Activated B cell treated with CpG ODN at 0.5 μM for 24 hours (primary cell): ENCODE measurements at regions not wholly inside any gene's neighbourhood (a gene's known extent, or its start where the extent isn't known, plus 50 kb on each side); places are given as distances from the start of the nearest gene placed in this dataset.

ENCODE experiments used
- ATAC-seq: fragments of 200-7000 bp; cut with Tn5 transposase; one replicate; pipeline ENCODE4 v1.10.0; 2021; ENCODE audit warnings: low read depth, mild to moderate bottlenecking, moderate library complexity
- CTCF ChIA-PET: fragments of 350-600 bp; sonication (Branson Sonifier 250); formaldehyde crosslinking; loops from one replicate; lab custom pipeline; 2021; ENCODE audit warnings: antibody characterized with exemption; lab: Charles Lee
- POLR2A ChIA-PET: fragments of 350-600 bp; sonication (Branson Sonifier 250); formaldehyde crosslinking; loops from one replicate; lab custom pipeline; 2021; ENCODE audit warnings: antibody characterized with exemption; lab: Charles Lee
- DNase-seq: peaks from one replicate; pipeline ENCODE4 v3.0.0; 2022
- H3K27ac Mint-ChIP-seq: one replicate; pipeline ENCODE4 v1.8.0; 2020; ENCODE audit warnings: mixed read lengths
- H3K27me3 Mint-ChIP-seq: one replicate; pipeline ENCODE4 v1.8.0; 2021; ENCODE audit warnings: mixed read lengths
- H3K36me3 Mint-ChIP-seq: one replicate; pipeline ENCODE4 v1.8.0; 2021; ENCODE audit warnings: low read depth, mixed read lengths
- H3K4me1 Mint-ChIP-seq: one replicate; pipeline ENCODE4 v1.8.0; 2021; ENCODE audit warnings: mixed read lengths
- H3K4me3 Mint-ChIP-seq: one replicate; pipeline ENCODE4 v1.8.0; 2020; ENCODE audit warnings: mild to moderate bottlenecking, mixed read lengths
- H3K9me3 Mint-ChIP-seq: one replicate; pipeline ENCODE4 v1.8.0; 2020; ENCODE audit warnings: mixed read lengths
- CTCF ChIP-seq: fragments of 200-600 bp; IDR thresholded peaks from one replicate; pipeline ENCODE4 v1.8.0; 2022; ENCODE audit warnings: antibody characterized with exemption, mild to moderate bottlenecking
- intact Hi-C: fragments of 100-400 bp; cut with micrococcal nuclease; formaldehyde crosslinking; loops from one replicate; pipeline ENCODE4 v1.15.1; 2024

GRCh38 chr13:107834281-107834680 is 381.1 kb downstream of the LIG4 start:
- Mint-ChIP-seq H3K4me1 (no peaks in the 10 kb centered on the region), H3K27ac (no peak overlapping the region), H3K36me3 (no peaks in the 10 kb centered on the region), H3K4me3 (no peak overlapping the region), H3K27me3 (no peaks in the 10 kb centered on the region), H3K9me3 (no peaks in the 10 kb centered on the region)
- ChIA-PET CTCF (no interaction called here), POLR2A (no interaction called here)
- DNase-seq (no peak), ATAC-seq (no peak)
- intact Hi-C loops = no loop called here
- TF ChIP-seq CTCF = no peak

- intact Hi-C loops = no loop called here
- ATAC-seq (no peak), DNase-seq (no peak)
- H3K9me3 Mint-ChIP-seq = no peaks in the 10 kb centered on the region
- ChIA-PET CTCF (no interaction called here), POLR2A (no interaction called here)
- H3K4me3 Mint-ChIP-seq = no peak overlapping the region
- TF ChIP-seq CTCF = no peak
- no peaks in the 10 kb centered on the region for H3K36me3 Mint-ChIP-seq
- H3K27ac Mint-ChIP-seq = no peak overlapping the region
- H3K27me3 Mint-ChIP-seq = no peaks in the 10 kb centered on the region
- H3K4me1 Mint-ChIP-seq = no peaks in the 10 kb centered on the region
Observed at GRCh38 chr13:107832500-107833100, 382.7 kb downstream of the LIG4 start.

GRCh38 chr13:107830804-107831203 is 384.5 kb downstream of the LIG4 start:
- Mint-ChIP-seq H3K4me1 (no peaks in the 10 kb centered on the region), H3K27me3 (no peaks in the 10 kb centered on the region), H3K9me3 (peaks cover 2% of the 10 kb centered on the region), H3K27ac (no peak overlapping the region), H3K36me3 (no peaks in the 10 kb centered on the region), H3K4me3 (no peak overlapping the region)
- DNase-seq (no peak), ATAC-seq (no peak)
- TF ChIP-seq CTCF = no peak
- POLR2A ChIA-PET = no interaction called here
- CTCF ChIA-PET = no interaction called here
- intact Hi-C loops = no loop called here

DNA sequence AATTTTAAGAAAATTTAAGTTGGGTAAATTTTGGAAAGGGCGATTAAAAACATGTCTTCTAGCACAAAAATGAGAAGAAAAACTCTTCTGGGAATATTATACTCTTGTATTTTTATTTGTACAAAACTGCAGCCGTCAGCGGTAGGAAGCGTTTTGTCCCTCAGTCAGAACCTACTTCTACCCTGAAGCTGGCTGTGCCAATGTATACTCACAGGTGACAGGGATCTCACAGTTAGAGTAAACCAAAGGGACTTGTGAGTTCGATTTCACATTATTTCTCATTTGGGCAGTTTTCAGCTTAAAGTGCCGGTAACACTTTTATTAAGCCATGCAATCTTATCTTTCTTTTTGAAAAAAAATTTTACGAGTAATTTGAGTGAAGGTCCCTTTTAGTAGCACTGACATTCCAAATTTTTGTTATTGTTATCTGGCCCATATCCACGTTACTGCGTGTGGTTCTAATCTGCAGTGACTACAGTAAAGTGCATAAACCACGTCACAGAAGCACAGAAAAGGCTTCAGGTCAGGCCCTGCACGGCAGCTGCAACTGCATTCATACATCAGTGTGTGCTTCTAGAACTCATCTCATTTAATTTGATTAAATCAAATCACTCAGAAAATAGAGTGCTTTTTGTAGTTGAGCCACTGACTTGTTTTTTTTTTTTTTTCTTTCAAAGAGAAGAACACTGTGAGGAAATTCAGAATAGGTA is 387.3 kb downstream of the LIG4 start:
- Mint-ChIP-seq H3K4me1 (no peaks in the 10 kb centered on the region), H3K9me3 (peaks cover 2% of the 10 kb centered on the region), H3K27me3 (no peaks in the 10 kb centered on the region), H3K36me3 (no peaks in the 10 kb centered on the region), H3K4me3 (no peak overlapping the region), H3K27ac (no peak overlapping the region)
- DNase-seq = no peak
- ChIA-PET CTCF (no interaction called here), POLR2A (no interaction called here)
- intact Hi-C loops = no loop called here
- ATAC-seq = no peak
- TF ChIP-seq CTCF = no peak

GRCh38 chr13:107824635-107825034 is 390.7 kb downstream of the LIG4 start:
- H3K27me3 Mint-ChIP-seq = no peaks in the 10 kb centered on the region
- TF ChIP-seq CTCF = no peak
- CTCF ChIA-PET = no interaction called here
- H3K36me3 Mint-ChIP-seq = no peaks in the 10 kb centered on the region
- H3K4me3 Mint-ChIP-seq = no peak overlapping the region
- H3K27ac Mint-ChIP-seq = no peak overlapping the region
- ATAC-seq (no peak), DNase-seq (no peak)
- POLR2A ChIA-PET = no interaction called here
- H3K9me3 Mint-ChIP-seq = peaks cover 2% of the 10 kb centered on the region
- H3K4me1 Mint-ChIP-seq = no peaks in the 10 kb centered on the region
- intact Hi-C loops = no loop called here
